ENCODE measurements at regions not wholly inside any gene's neighbourhood (a gene's known extent, or its start where the extent isn't known, plus 50 kb on each side); places are given as distances from the start of the nearest gene placed in this dataset.

GRCh38 chr6:167467282-167467681 lies 142.4 kb downstream of the TTLL2 start:
- no peak for TF ChIP-seq CTCF (IDR thresholded peaks at IDR 0.05)
- TF ChIP-seq EP300 (IDR thresholded peaks at IDR 0.05; ENCODE audit: low read depth), result no peak
